HK-2 (cell line): ENCODE measurements at regions not wholly inside any gene's neighbourhood (a gene's known extent, or its start where the extent isn't known, plus 50 kb on each side); places are given as distances from the start of the nearest gene placed in this dataset.

Experiments
- DNase-seq: peaks from one replicate; pipeline ENCODE4 v3.0.0-alpha.2; 2018; ENCODE audit not compliant: unreplicated experiment

GRCh38 chr18:39759926-39760325, 2194.3 kb upstream of the CELF4 start:
- DNase-seq = no peak

DNA sequence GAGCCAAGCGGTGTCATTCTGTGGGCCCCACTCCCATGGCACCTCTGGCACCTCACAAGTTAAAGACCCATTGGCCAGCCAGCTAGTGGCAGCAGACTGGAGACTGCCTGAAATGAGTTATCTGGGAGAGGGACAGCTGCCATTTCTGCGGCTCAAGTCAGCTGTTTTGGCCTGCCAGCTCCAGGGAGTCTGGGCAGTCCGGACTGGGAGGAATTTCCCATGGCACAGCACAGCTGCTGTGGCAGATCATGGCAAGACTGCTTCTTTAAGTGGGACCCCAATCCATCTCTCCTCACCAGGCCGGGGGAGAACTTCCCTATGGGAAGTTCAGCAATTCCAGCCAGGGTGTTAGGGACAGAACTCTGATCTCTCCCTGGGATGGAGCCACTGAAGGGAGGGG, 2187.6 kb upstream of the CELF4 start:
- no peak for DNase-seq

GRCh38 chr18:39752351-39752750, 2186.8 kb upstream of the CELF4 start:
- DNase-seq = no peak

GRCh38 chr18:39751921-39752320, 2186.3 kb upstream of the CELF4 start:
- no peak for DNase-seq

DNA sequence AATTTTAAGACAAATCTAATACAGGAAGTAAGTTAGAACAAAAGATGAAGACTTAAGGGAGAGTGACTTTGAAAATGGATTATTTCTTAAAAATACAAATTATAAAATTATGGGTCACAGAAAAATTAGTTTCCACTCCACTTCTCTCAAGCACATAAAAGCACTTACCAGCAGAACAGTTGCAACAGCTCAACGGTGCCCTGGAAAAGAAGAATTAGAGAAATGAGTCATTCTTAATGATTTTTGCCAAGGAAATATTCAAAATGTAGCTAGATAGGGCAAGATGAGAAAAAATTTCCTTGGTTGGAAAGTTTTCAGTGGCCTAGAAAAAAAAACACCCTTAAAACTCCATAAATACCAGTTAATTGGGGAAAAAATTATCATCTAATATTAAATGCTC, 2185.6 kb upstream of the CELF4 start:
- no peak for DNase-seq

GRCh38 chr18:39749154-39749553, 2183.6 kb upstream of the CELF4 start:
- no peak for DNase-seq

- DNase-seq = no peak
These were observed 2183.1 kb upstream of the CELF4 start for GRCh38 chr18:39748727-39749126.

- no peak for DNase-seq
These were observed 2180.6 kb upstream of the CELF4 start for GRCh38 chr18:39746201-39746600.

GRCh38 chr18:39743463-39743862, 2177.9 kb upstream of the CELF4 start:
- DNase-seq = no peak

DNA sequence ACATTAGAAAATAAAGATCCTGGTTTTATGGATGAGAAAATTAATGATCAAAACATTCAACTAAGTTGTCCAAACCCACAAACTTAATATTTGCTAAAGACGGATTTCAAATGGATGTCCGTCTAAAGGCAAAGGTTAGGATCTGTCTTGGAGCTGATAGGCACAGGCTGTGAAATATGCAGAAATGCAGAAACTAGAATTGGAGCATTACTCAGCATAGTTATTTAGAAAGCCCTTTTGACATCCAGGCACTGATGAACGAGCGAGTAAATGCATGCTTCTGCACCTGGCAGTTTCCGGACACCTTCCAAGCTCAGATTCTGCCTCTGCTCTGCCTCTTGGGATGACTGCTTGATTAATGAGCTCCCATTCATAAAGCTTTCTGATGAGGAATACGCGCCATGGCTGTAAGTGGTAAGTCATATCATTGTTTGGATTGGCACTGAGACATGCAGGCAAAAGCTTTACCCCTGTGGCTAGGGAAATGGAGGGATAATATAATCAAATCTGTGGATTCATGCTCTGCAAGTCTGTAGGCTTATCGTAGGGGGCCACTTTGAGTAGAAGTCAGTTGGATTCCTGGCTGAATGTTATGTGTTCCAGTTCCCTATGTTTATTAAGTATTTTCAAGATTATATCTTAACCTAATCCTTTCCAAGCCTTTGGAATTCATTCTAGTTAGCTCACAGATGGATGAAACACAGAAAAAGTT, 2176.3 kb upstream of the CELF4 start:
- no peak for DNase-seq

- DNase-seq = no peak
These were observed 2172.3 kb upstream of the CELF4 start for GRCh38 chr18:39737869-39738268.

DNA sequence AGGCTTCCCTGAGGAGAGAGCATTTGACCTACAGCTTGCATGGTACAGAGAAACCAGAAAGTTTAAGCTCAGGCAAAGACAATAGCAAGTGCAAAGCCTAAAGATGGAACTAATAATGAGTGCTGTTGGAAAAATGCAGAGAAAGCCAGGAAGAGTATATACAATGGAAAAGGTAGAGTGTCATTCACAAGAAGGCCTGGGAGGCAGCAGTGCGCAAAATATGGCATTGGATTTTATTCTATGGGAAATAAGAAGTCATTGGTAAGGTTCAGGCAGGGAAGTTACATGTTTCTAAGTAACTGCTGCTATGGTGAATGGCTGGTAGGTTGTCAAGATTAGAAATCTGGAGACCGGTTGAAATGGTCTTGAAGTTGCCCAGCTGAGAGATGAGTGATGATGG, 2167.3 kb upstream of the CELF4 start:
- DNase-seq = no peak

GRCh38 chr18:39730606-39731005, 2165.0 kb upstream of the CELF4 start:
- no peak for DNase-seq

DNA sequence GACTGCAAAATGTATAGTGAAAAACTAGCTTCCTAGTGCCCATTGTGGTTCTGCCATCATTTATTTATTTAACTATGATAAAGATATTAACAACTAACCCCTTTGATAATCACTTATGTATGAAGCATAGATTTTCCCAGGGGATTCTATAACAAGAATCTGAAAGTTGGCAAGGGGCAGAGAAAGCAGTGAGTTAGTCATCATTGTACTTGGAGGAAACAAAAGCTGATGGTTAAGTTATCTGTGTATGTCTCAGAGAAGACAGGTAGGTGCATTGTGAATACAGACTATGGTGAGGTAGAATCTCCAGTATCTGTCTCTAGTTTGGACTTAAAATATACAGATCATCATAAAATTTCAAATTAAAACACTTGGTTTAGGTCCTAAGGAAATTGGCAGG, 2159.1 kb upstream of the CELF4 start:
- DNase-seq = no peak

DNA sequence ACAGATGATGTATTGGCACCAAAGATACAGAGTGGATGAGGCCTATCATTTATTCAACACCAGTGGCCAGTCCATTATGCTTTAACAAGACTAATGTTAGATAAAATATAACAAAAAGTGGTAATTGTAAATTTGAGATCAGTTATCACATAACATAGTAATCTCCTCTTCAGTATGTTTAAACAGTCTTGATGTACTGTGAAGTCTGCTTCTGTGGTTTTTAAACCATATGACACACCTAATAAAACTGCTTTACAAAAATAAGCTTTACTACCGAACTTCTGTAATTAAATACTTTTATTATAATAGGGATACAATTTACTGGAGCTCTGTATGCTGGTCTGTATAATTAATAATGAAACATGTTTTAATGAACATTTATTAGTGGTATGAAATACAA, 2156.1 kb upstream of the CELF4 start:
- no peak for DNase-seq

GRCh38 chr18:39713961-39714360, 2148.4 kb upstream of the CELF4 start:
- no peak for DNase-seq

- no peak for DNase-seq
These were observed 2146.1 kb upstream of the CELF4 start for GRCh38 chr18:39711701-39712100.

DNA sequence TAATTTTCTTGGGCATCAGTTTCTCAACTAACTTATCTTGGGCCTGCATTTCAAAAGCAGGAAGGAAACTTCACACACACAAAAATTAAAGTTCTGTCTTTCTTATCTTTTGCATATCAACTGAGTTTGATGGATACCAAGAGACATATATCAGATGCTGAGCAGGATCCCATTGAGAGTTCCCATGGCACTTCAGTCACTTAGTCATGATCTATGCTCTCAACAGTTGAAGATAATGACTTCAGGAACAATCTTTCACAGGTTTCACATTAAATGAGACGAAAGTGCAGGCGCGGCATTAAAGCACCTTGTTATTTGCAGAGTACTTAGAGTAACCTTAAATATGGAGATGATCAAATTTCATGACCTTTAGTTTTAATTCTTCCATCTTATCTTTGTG, 2139.8 kb upstream of the CELF4 start:
- DNase-seq = no peak

DNA sequence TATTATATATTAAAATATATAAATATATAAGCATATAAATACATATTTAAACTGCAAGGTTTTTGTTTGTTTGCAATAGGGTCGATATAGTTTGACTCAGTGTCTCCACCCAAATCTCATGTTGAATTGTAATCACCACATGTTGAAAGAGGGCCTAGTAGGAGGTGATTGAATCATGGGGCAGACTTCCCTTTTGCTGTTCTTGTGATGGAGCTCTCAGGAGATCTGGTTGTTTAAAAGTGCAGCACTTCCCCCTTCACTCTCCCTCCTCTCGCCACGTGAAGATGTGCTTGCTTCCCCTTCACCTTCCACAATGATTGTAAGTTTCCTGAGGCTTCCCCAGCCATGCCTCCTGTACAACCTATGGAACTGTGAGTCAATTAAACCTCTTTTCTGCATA, 2137.3 kb upstream of the CELF4 start:
- DNase-seq = no peak

DNA sequence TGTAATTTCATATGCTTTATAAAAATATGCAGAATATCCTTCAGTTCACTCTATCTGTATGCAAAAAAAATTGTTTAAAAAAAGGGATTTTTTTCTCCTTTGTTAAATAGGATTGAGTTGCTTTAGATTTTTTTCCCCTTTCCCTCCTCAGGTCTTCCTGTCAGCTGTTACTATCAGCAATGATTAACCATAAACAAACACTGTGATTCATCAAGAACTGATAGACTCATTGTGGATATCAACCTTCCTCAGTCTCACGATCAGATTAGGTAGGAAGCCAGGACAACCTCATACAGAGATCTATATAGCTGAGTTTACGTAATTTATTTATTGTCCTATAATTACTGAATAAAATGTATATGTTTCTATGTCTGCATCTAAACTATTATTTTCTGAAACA, 2136.2 kb upstream of the CELF4 start:
- no peak for DNase-seq

DNA sequence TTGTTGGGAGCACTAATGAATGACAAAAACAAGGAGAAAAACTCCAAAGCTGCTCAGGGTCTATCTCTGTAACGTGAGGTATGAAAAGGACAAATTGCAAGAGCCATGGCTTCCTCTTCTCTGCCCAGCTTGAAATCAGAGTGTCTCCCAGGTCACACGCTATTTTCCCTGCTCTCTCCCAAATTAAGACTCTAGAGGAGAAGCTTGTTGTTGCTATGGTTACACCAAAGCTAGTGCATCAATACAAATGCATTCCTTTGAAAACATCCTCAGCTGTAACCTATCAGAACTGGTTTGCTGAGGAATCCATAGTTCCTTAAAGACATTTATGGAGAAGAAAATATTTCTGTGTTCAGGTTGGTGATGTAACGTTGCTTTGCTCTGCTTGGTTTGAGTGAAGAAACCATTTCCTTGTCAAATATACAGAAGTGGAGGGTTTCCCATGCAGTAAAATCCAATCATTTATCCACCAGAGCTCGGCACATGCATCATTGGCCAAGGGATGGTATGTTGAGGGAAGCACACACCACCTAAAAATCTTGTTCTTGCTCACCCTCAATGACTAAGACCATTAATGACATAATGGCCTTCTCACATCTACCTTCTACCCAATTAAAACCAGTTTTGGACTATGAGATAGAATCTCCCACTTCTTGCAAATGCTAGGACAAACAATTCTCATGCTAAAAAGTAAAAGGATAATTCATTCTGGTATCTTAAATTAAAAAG, 2135.6 kb upstream of the CELF4 start:
- DNase-seq = no peak

DNA sequence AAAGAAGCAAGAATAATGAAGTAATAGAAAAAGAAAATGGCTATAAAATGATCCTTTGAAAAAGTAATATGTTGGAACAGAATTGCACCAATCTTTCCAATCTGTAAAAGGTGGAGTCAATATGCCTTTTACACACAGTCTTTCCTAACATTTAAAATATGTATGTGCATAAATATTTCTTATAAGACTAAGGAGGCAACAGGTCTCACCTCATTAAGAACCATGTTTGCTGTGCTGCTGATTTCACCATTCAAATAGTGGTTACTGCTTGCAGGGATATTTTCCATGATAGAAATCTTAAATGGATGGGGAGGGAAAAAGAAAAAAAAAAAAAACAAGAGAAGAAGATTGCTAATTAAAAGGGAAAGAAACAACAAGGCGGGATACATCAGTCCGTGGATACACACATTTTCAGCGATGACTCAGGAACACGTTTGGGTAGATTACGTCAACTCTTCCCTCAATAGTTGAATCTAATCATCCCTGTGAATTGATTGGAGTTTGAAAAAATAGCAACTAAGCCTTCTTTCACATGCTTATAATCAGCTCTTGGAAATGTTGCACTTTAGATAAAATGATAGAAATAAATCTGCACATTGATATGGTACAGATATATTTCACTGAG, 2133.9 kb upstream of the CELF4 start:
- DNase-seq = no peak

DNA sequence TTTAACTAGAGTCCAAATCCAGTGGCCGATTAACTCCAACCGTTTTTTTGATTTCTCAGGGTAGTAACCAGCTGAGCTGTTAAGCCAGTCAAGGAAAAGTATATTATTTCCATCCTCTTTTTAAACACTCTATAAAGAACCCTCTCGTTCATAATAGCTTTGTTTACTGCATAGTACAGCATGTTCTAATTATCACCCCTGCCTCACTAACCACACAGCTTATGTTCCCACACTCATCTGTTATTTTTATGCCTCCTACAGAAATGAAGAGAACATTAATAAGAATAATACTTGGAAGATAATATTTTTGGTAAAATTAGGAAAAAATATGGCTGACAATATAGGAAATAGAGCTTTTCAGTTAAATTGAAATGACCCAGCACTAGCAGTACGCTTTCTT, 2132.8 kb upstream of the CELF4 start:
- no peak for DNase-seq
